Suprapubic skin (tissue), 4 donors: ENCODE measurements at regions not wholly inside any gene's neighbourhood (a gene's known extent, or its start where the extent isn't known, plus 50 kb on each side); places are given as distances from the start of the nearest gene placed in this dataset.

Source experiments
- DNase-seq, 2 donors: peaks; one replicate each; pipeline ENCODE4 v3.0.0-alpha.2; 2019; ENCODE audit warnings: low spot score in 2 of 2
- H3K27ac ChIP-seq: fragments of 200-600 bp; sonication (generic); one replicate; pipeline ENCODE4 v1.5.1; 2019
- H3K27me3 ChIP-seq: fragments of 200-600 bp; sonication (generic); one replicate; pipeline ENCODE4 v1.5.1; 2019
- H3K36me3 ChIP-seq: fragments of 200-600 bp; sonication (generic); one replicate; pipeline ENCODE4 v1.5.1; 2019
- H3K4me1 ChIP-seq: fragments of 200-600 bp; sonication (generic); one replicate; pipeline ENCODE4 v1.5.1; 2019
- H3K4me3 ChIP-seq: fragments of 200-600 bp; sonication (generic); one replicate; pipeline ENCODE4 v1.5.1; 2019; ENCODE audit warnings: mild to moderate bottlenecking
- H3K9me3 ChIP-seq: fragments of 200-600 bp; sonication (generic); one replicate; pipeline ENCODE4 v1.5.1; 2019
- CTCF ChIP-seq, 2 donors: fragments of 200-600 bp in 1 of 2; fragments of 450-650 bp in 1 of 2; sonication (generic) in 1 of 2; IDR thresholded peaks; one replicate each; pipeline ENCODE4 v1.5.1; 2016 to 2019; ENCODE audit warnings: antibody characterized with exemption in 2 of 2, mild to moderate bottlenecking in 1 of 2, moderate library complexity in 1 of 2
- EP300 ChIP-seq: sonication (generic); formaldehyde crosslinking; IDR thresholded peaks from one replicate; pipeline ENCODE4 v1.6.1; 2017; ENCODE audit warnings: antibody characterized with exemption
- POLR2A ChIP-seq, 2 donors: fragments of 450-650 bp; IDR thresholded peaks; one replicate each; pipeline ENCODE4 v1.6.1; 2017; ENCODE audit warnings: antibody characterized with exemption in 2 of 2, mild to moderate bottlenecking in 2 of 2, moderate library complexity in 2 of 2
- POLR2AphosphoS5 ChIP-seq, 3 donors: sonication (generic); formaldehyde crosslinking; IDR thresholded peaks; one replicate each; pipeline ENCODE4 v1.6.1; 2017; ENCODE audit warnings: antibody characterized with exemption in 3 of 3
- WGBS: methylation state at CpG from one replicate; pipeline ENCODE4 v1.1.5; 2018; 5-methylcytosine and 5-hydroxymethylcytosine counted together

DNA sequence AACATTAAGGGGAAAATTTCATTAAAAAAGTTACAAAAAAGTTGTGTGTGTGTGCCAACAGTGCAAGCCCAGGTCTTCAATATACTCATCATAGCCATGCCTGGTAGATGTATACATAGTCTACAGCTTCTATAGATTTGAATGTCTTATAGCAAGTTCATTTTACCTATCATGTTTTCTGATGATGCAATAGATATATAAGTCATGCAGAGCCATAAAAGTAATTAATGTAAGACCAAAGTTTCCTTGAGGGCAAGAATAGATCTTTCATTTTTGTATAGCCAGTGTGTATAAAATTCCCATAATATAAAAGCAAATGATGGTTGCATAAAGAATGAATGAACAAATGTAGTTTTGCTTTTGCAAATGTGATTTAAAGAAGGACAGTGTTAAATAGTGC is 1138.4 kb downstream of the TBL1XR1 start:
- Histone ChIP-seq H3K36me3 (no peaks in the 10 kb centered on the region), H3K4me3 (no peak overlapping the region), H3K4me1 (no peaks in the 10 kb centered on the region), H3K27me3 (no peaks in the 10 kb centered on the region), H3K27ac (no peak overlapping the region), H3K9me3 (no peaks in the 10 kb centered on the region)
- TF ChIP-seq CTCF (IDR thresholded peaks at IDR 0.05) (no peak), POLR2AphosphoS5 (IDR thresholded peaks at IDR 0.05) (no peak), EP300 (no peak), POLR2A (IDR thresholded peaks at IDR 0.05) (no peak)
- DNase-seq = no peak

DNA sequence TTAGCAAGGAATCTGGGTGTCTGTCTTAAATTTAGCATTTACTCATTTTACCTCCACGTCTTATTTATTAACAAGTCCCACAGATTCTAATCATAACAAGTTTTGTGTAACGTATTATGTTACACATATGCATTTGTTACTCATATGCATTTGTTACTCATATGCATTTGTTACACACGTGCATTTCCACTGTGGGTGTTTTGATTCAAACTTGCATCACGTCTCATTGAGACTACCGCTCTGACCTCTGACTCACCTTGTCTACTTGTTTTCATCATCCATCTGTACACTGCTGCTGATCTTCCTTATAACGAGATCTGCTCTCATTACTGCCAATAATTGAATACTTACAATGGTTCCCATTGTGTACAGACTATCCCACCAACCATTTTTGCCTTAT is 1141.4 kb downstream of the TBL1XR1 start:
- Histone ChIP-seq H3K36me3 (no peaks in the 10 kb centered on the region), H3K4me1 (no peaks in the 10 kb centered on the region), H3K4me3 (no peak overlapping the region), H3K27ac (no peak overlapping the region), H3K9me3 (no peaks in the 10 kb centered on the region), H3K27me3 (no peaks in the 10 kb centered on the region)
- TF ChIP-seq CTCF (IDR thresholded peaks at IDR 0.05) (no peak), POLR2AphosphoS5 (IDR thresholded peaks at IDR 0.05) (no peak), POLR2A (IDR thresholded peaks at IDR 0.05) (no peak), EP300 (no peak)
- 62% methylated on average over 6 of the region's 6 CpGs for WGBS
- DNase-seq = no peak

- H3K27ac ChIP-seq = no peak overlapping the region
- DNase-seq = no peak
- H3K4me1 ChIP-seq = no peaks in the 10 kb centered on the region
- H3K27me3 ChIP-seq = no peaks in the 10 kb centered on the region
- no peaks in the 10 kb centered on the region for H3K9me3 ChIP-seq
- WGBS = 79% methylated on average over 7 of the region's 7 CpGs
- TF ChIP-seq POLR2A (IDR thresholded peaks at IDR 0.05) = no peak
- TF ChIP-seq CTCF (IDR thresholded peaks at IDR 0.05) = no peak
- no peak for TF ChIP-seq POLR2AphosphoS5 (IDR thresholded peaks at IDR 0.05)
- no peak for TF ChIP-seq EP300
- no peaks in the 10 kb centered on the region for H3K36me3 ChIP-seq
- no peak overlapping the region for H3K4me3 ChIP-seq
These were observed 1145.5 kb downstream of the TBL1XR1 start for GRCh38 chr3:176051766-176052165.

GRCh38 chr3:176046703-176047102 is 1150.6 kb downstream of the TBL1XR1 start:
- 88% methylated on average over 2 of the region's 2 CpGs for WGBS
- H3K9me3 ChIP-seq = no peaks in the 10 kb centered on the region
- DNase-seq = no peak
- H3K27me3 ChIP-seq = no peaks in the 10 kb centered on the region
- no peak overlapping the region for H3K4me3 ChIP-seq
- TF ChIP-seq CTCF (IDR thresholded peaks at IDR 0.05) = no peak
- no peak overlapping the region for H3K27ac ChIP-seq
- no peaks in the 10 kb centered on the region for H3K4me1 ChIP-seq
- no peaks in the 10 kb centered on the region for H3K36me3 ChIP-seq

DNA sequence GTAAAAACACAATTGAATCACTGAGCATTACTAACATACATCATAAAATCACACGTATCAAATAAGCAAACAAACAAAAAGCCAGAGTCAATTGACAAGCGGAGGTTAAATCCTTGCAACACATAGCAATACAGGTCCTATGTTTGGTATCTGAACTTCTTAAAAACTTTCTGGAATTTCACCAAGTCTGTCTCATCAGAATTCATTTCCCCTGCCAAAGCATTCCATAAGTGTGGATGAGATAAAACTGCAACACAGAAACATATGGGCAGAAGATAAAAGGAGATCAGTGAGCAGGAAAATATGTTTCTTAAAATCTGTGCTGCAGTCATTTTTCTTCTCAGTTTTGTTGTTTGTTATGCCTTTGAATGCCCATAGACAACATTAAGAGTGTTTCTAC is 1155.5 kb downstream of the TBL1XR1 start:
- Histone ChIP-seq H3K27ac (no peak overlapping the region), H3K27me3 (no peaks in the 10 kb centered on the region), H3K9me3 (no peaks in the 10 kb centered on the region), H3K4me1 (no peaks in the 10 kb centered on the region), H3K4me3 (no peak overlapping the region), H3K36me3 (no peaks in the 10 kb centered on the region)
- TF ChIP-seq EP300 (no peak), POLR2AphosphoS5 (IDR thresholded peaks at IDR 0.05) (no peak), CTCF (IDR thresholded peaks at IDR 0.05) (no peak), POLR2A (IDR thresholded peaks at IDR 0.05) (no peak)
- 51% methylated on average over 2 of the region's 2 CpGs for WGBS
- no peak for DNase-seq
